ENCODE measurements at regions not wholly inside any gene's neighbourhood (a gene's known extent, or its start where the extent isn't known, plus 50 kb on each side); places are given as distances from the start of the nearest gene placed in this dataset.

- no peak overlapping the region for H3K9ac ChIP-seq (ENCODE audit: insufficient read depth, low read length, poor library complexity, severe bottlenecking)
- WGBS (ENCODE audit: insufficient coverage) = 92% methylated on average over 4 of the region's 13 CpGs
- TF ChIP-seq, protein P1, sequence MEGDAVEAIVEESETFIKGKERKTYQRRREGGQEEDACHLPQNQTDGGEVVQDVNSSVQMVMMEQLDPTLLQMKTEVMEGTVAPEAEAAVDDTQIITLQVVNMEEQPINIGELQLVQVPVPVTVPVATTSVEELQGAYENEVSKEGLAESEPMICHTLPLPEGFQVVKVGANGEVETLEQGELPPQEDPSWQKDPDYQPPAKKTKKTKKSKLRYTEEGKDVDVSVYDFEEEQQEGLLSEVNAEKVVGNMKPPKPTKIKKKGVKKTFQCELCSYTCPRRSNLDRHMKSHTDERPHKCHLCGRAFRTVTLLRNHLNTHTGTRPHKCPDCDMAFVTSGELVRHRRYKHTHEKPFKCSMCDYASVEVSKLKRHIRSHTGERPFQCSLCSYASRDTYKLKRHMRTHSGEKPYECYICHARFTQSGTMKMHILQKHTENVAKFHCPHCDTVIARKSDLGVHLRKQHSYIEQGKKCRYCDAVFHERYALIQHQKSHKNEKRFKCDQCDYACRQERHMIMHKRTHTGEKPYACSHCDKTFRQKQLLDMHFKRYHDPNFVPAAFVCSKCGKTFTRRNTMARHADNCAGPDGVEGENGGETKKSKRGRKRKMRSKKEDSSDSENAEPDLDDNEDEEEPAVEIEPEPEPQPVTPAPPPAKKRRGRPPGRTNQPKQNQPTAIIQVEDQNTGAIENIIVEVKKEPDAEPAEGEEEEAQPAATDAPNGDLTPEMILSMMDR (IDR thresholded peaks at IDR 0.05) = no peak
- no peaks in the 10 kb centered on the region for H3K9me3 ChIP-seq (replicated peaks in 1 of 2; ENCODE audit: control insufficient read depth in 1 of 2, insufficient read depth in 1 of 2, low read length in 2 of 2)
- Mint-ChIP-seq H3K4me3 (no peak overlapping the region), H3K27me3 (ENCODE audit: low read depth in 3 of 3) (peaks cover 1 to 8% (median 8%) of the 10 kb centered on the region in 3 donors), H3K27ac (no peak overlapping the region), H3K36me3 (no peaks in the 10 kb centered on the region), H3K9me3 (peaks cover 0 to 2% (median 0%) of the 10 kb centered on the region in 7 donors), H3K4me1 (no peaks in the 10 kb centered on the region)
- no peak overlapping the region for H3K4me2 ChIP-seq (replicated peaks; ENCODE audit: extremely low read depth, low read length, poor library complexity, severe bottlenecking)
- no peak overlapping the region for H3K4me3 ChIP-seq (replicated peaks in 1 of 3; ENCODE audit: low read depth in 2 of 3, low read length in 3 of 3)
- H3K79me2 ChIP-seq (ENCODE audit: insufficient read depth, low read length) = no peaks in the 10 kb centered on the region
- no peak overlapping the region for H3K27ac ChIP-seq (ENCODE audit: low read depth in 1 of 2, low read length in 2 of 2)
- no peaks in the 10 kb centered on the region for H3K4me1 ChIP-seq (ENCODE audit: control insufficient read depth in 1 of 2, insufficient read depth in 2 of 2, low read length in 2 of 2)
- intact Hi-C loops (cut with micrococcal nuclease) = no loop called here
- no peaks in the 10 kb centered on the region for H3K27me3 ChIP-seq (ENCODE audit: control insufficient read depth in 2 of 2, insufficient read depth in 2 of 2, low read length in 2 of 2)
- H3K36me3 ChIP-seq (replicated peaks in 1 of 2; ENCODE audit: control insufficient read depth in 1 of 2, insufficient read depth in 2 of 2, low read length in 2 of 2) = no peaks in the 10 kb centered on the region
- H2AFZ ChIP-seq (ENCODE audit: insufficient read depth, low read depth, low read length, poor library complexity, severe bottlenecking) = no peak overlapping the region
- no peaks in the 10 kb centered on the region for H4K20me1 ChIP-seq (ENCODE audit: insufficient read depth, low read length)
- no peak for DNase-seq
Observed at GRCh38 chr14:101335061-101335661, 226.1 kb upstream of the DIO3 start.

DNA sequence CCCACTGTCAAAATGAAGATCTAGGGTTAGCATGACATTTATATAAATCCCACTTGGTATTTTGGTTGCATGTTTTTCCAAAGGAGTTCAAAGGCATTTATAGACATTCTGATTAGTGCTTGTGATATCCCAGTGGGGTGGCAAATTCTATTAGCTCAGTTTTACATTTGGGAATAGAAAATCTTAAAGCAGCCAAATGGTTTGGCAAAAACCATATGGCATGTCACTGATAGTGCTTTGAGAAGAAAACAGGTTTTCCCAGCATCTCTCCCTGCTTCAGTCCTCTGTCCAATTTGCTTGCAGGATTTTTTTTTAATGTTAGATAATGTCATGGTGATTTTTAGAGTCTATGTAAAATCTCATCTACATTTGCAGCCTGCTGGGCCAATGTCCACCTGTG is 225.1 kb upstream of the DIO3 start:
- TF ChIP-seq, protein P1 (IDR thresholded peaks at IDR 0.05) = no peak
- Mint-ChIP-seq H3K4me1 (no peaks in the 10 kb centered on the region), H3K9me3 (peaks cover 0 to 2% (median 0%) of the 10 kb centered on the region in 7 donors), H3K27ac (no peak overlapping the region), H3K4me3 (no peak overlapping the region), H3K27me3 (ENCODE audit: low read depth in 3 of 3) (peaks cover 1 to 12% (median 10%) of the 10 kb centered on the region in 3 donors), H3K36me3 (no peaks in the 10 kb centered on the region)
- H2AFZ ChIP-seq (ENCODE audit: insufficient read depth, low read depth, low read length, poor library complexity, severe bottlenecking) = no peak overlapping the region
- no peaks in the 10 kb centered on the region for H4K20me1 ChIP-seq (ENCODE audit: insufficient read depth, low read length)
- H3K79me2 ChIP-seq (ENCODE audit: insufficient read depth, low read length) = no peaks in the 10 kb centered on the region
- H3K4me1 ChIP-seq (ENCODE audit: control insufficient read depth in 1 of 2, insufficient read depth in 2 of 2, low read length in 2 of 2) = no peaks in the 10 kb centered on the region
- H3K4me3 ChIP-seq (replicated peaks in 1 of 3; ENCODE audit: low read depth in 2 of 3, low read length in 3 of 3) = no peak overlapping the region
- no peak overlapping the region for H3K4me2 ChIP-seq (replicated peaks; ENCODE audit: extremely low read depth, low read length, poor library complexity, severe bottlenecking)
- H3K9me3 ChIP-seq (replicated peaks in 1 of 2; ENCODE audit: control insufficient read depth in 1 of 2, insufficient read depth in 1 of 2, low read length in 2 of 2) = no peaks in the 10 kb centered on the region
- no peaks in the 10 kb centered on the region for H3K27me3 ChIP-seq (ENCODE audit: control insufficient read depth in 2 of 2, insufficient read depth in 2 of 2, low read length in 2 of 2)
- DNase-seq = no peak
- no peaks in the 10 kb centered on the region for H3K36me3 ChIP-seq (replicated peaks in 1 of 2; ENCODE audit: control insufficient read depth in 1 of 2, insufficient read depth in 2 of 2, low read length in 2 of 2)
- no peak overlapping the region for H3K27ac ChIP-seq (ENCODE audit: low read depth in 1 of 2, low read length in 2 of 2)
- no peak overlapping the region for H3K9ac ChIP-seq (ENCODE audit: insufficient read depth, low read length, poor library complexity, severe bottlenecking)
- intact Hi-C loops (cut with micrococcal nuclease) = no loop called here

Measured in CD14-positive monocyte (primary cell).